ENCODE measurements at regions not wholly inside any gene's neighbourhood (a gene's known extent, or its start where the extent isn't known, plus 50 kb on each side); places are given as distances from the start of the nearest gene placed in this dataset.

GRCh38 chr20:53848304-53848703 lies 222.1 kb downstream of the BCAS1 start:
- POLR2A ChIA-PET = no interaction called here
- H3K4me1 Mint-ChIP-seq = peaks cover 58% of the 10 kb centered on the region
- H3K9me3 Mint-ChIP-seq = peaks cover 2% of the 10 kb centered on the region
- peak overlapping the region; percentile 5 for H3K27ac Mint-ChIP-seq
- no peaks in the 10 kb centered on the region for H3K27me3 Mint-ChIP-seq
- H3K36me3 Mint-ChIP-seq (ENCODE audit: low read depth) = peaks cover 6% of the 10 kb centered on the region
- DNase-seq = no peak
- H3K4me3 Mint-ChIP-seq = no peak overlapping the region
- CTCF ChIA-PET = interaction anchor here (0.6 to 1.1 kb wide), 6 partner anchors 9 to 301 kb away, joined by 3 to 4 read pairs (median 3); no protein-coding TSS in a partner anchor

- Mint-ChIP-seq H3K27me3 (no peaks in the 10 kb centered on the region), H3K9me3 (peaks cover 2% of the 10 kb centered on the region), H3K4me3 (no peak overlapping the region), H3K27ac (peak overlapping the region; percentile 4), H3K36me3 (ENCODE audit: low read depth) (peaks cover 8% of the 10 kb centered on the region), H3K4me1 (peaks cover 60% of the 10 kb centered on the region)
- no peak for DNase-seq
- POLR2A ChIA-PET = no interaction called here
- CTCF ChIA-PET = interaction anchor here (0.6 to 2.4 kb wide), 5 partner anchors 8 to 300 kb away, joined by 3 to 7 read pairs (median 3); no protein-coding TSS in a partner anchor
Measured at GRCh38 chr20:53847837-53848170, 222.6 kb downstream of the BCAS1 start.

GRCh38 chr20:53847139-53847836 lies 223.1 kb downstream of the BCAS1 start:
- Mint-ChIP-seq H3K36me3 (ENCODE audit: low read depth) (peaks cover 12% of the 10 kb centered on the region), H3K27me3 (no peaks in the 10 kb centered on the region), H3K27ac (peak overlapping the region; percentile 84), H3K4me1 (peaks cover 65% of the 10 kb centered on the region), H3K4me3 (peak overlapping the region; percentile 43), H3K9me3 (peaks cover 2% of the 10 kb centered on the region)
- CTCF ChIA-PET = interaction anchor here (0.6 to 2.4 kb wide), 9 partner anchors 8 to 300 kb away, joined by 3 to 7 read pairs (median 3); no protein-coding TSS in a partner anchor
- POLR2A ChIA-PET = no interaction called here
- DNase-seq = peak; percentile 30

- Mint-ChIP-seq H3K27ac (no peak overlapping the region), H3K4me3 (no peak overlapping the region), H3K4me1 (peaks cover 70% of the 10 kb centered on the region), H3K27me3 (no peaks in the 10 kb centered on the region), H3K36me3 (ENCODE audit: low read depth) (peaks cover 12% of the 10 kb centered on the region), H3K9me3 (peaks cover 2% of the 10 kb centered on the region)
- POLR2A ChIA-PET = no interaction called here
- CTCF ChIA-PET = interaction anchor here (0.9 to 2.4 kb wide), 5 partner anchors 10 to 70 kb away, joined by 3 to 7 read pairs (median 4); no protein-coding TSS in a partner anchor
- DNase-seq = no peak
Measured at GRCh38 chr20:53846640-53847039, 223.8 kb downstream of the BCAS1 start.

- Mint-ChIP-seq H3K36me3 (ENCODE audit: low read depth) (peaks cover 12% of the 10 kb centered on the region), H3K27ac (peak overlapping the region; percentile 13), H3K9me3 (peaks cover 4% of the 10 kb centered on the region), H3K4me3 (no peak overlapping the region), H3K27me3 (no peaks in the 10 kb centered on the region), H3K4me1 (peaks cover 71% of the 10 kb centered on the region)
- CTCF ChIA-PET = interaction anchor here (0.6 to 2.4 kb wide), 4 partner anchors 9 to 143 kb away, joined by 3 to 7 read pairs (median 4); no protein-coding TSS in a partner anchor
- DNase-seq = no peak
- POLR2A ChIA-PET = no interaction called here
Measured at GRCh38 chr20:53845980-53846379, 224.4 kb downstream of the BCAS1 start.

- CTCF ChIA-PET = no interaction called here
- H3K9me3 Mint-ChIP-seq = peaks cover 11% of the 10 kb centered on the region
- no peaks in the 10 kb centered on the region for H3K27me3 Mint-ChIP-seq
- H3K27ac Mint-ChIP-seq = peak overlapping the region; percentile 1
- H3K4me1 Mint-ChIP-seq = peaks cover 86% of the 10 kb centered on the region
- no peak overlapping the region for H3K4me3 Mint-ChIP-seq
- POLR2A ChIA-PET = no interaction called here
- H3K36me3 Mint-ChIP-seq (ENCODE audit: low read depth) = peaks cover 10% of the 10 kb centered on the region
- no peak for DNase-seq
Measured at GRCh38 chr20:53844259-53844658, 226.1 kb downstream of the BCAS1 start.

GRCh38 chr20:53843645-53844044 lies 226.7 kb downstream of the BCAS1 start:
- H3K4me1 Mint-ChIP-seq = peaks cover 92% of the 10 kb centered on the region
- POLR2A ChIA-PET = no interaction called here
- peak overlapping the region; percentile 93 for H3K27ac Mint-ChIP-seq
- H3K36me3 Mint-ChIP-seq (ENCODE audit: low read depth) = peaks cover 11% of the 10 kb centered on the region
- no peak overlapping the region for H3K4me3 Mint-ChIP-seq
- DNase-seq = no peak
- CTCF ChIA-PET = interaction anchor here (0.6 to 1.9 kb wide), 8 partner anchors 9 to 754 kb away, joined by 3 to 7 read pairs (median 4); no protein-coding TSS in a partner anchor
- no peaks in the 10 kb centered on the region for H3K27me3 Mint-ChIP-seq
- H3K9me3 Mint-ChIP-seq = peaks cover 11% of the 10 kb centered on the region

GRCh38 chr20:53842301-53843099 lies 227.9 kb downstream of the BCAS1 start:
- DNase-seq = peak; percentile 50
- H3K4me1 Mint-ChIP-seq = peaks cover 89% of the 10 kb centered on the region
- CTCF ChIA-PET = interaction anchor here (0.5 to 1.9 kb wide), 5 partner anchors 15 to 73 kb away, joined by 3 to 7 read pairs (median 4); no protein-coding TSS in a partner anchor
- H3K36me3 Mint-ChIP-seq (ENCODE audit: low read depth) = peaks cover 13% of the 10 kb centered on the region
- POLR2A ChIA-PET = no interaction called here
- peak overlapping the region; percentile 4 for H3K4me3 Mint-ChIP-seq
- H3K9me3 Mint-ChIP-seq = peaks cover 14% of the 10 kb centered on the region
- no peaks in the 10 kb centered on the region for H3K27me3 Mint-ChIP-seq
- H3K27ac Mint-ChIP-seq = peak overlapping the region; percentile 93

- Mint-ChIP-seq H3K36me3 (ENCODE audit: low read depth) (peaks cover 13% of the 10 kb centered on the region), H3K9me3 (peaks cover 16% of the 10 kb centered on the region), H3K4me1 (peaks cover 84% of the 10 kb centered on the region), H3K27me3 (no peaks in the 10 kb centered on the region), H3K27ac (peak overlapping the region; percentile 93), H3K4me3 (no peak overlapping the region)
- ChIA-PET POLR2A (no interaction called here), CTCF (no interaction called here)
- no peak for DNase-seq
Measured at GRCh38 chr20:53841741-53842140, 228.7 kb downstream of the BCAS1 start.

- Mint-ChIP-seq H3K4me3 (no peak overlapping the region), H3K9me3 (peaks cover 16% of the 10 kb centered on the region), H3K4me1 (peaks cover 77% of the 10 kb centered on the region), H3K36me3 (ENCODE audit: low read depth) (peaks cover 13% of the 10 kb centered on the region), H3K27me3 (no peaks in the 10 kb centered on the region), H3K27ac (peak overlapping the region; percentile 93)
- ChIA-PET POLR2A (interaction anchor here (0.6 kb wide), 1 partner anchor 75 kb away, joined by 3 read pairs; no protein-coding TSS in a partner anchor), CTCF (interaction anchor here (0.8 to 1.8 kb wide), 6 partner anchors 10 to 259 kb away, joined by 3 to 7 read pairs (median 4); no protein-coding TSS in a partner anchor)
- no peak for DNase-seq
Measured at GRCh38 chr20:53840532-53840931, 229.9 kb downstream of the BCAS1 start.

- Mint-ChIP-seq H3K4me1 (peaks cover 77% of the 10 kb centered on the region), H3K9me3 (peaks cover 14% of the 10 kb centered on the region), H3K27ac (peak overlapping the region; percentile 93), H3K4me3 (peak overlapping the region; percentile 70), H3K27me3 (no peaks in the 10 kb centered on the region), H3K36me3 (ENCODE audit: low read depth) (peaks cover 17% of the 10 kb centered on the region)
- peak; percentile 82 for DNase-seq
- CTCF ChIA-PET = interaction anchor here (0.7 to 1.8 kb wide), 10 partner anchors 8 to 631 kb away, joined by 3 to 7 read pairs (median 3); no protein-coding TSS in a partner anchor
- POLR2A ChIA-PET = no interaction called here
Measured at GRCh38 chr20:53839423-53840176, 230.8 kb downstream of the BCAS1 start.

- Mint-ChIP-seq H3K36me3 (ENCODE audit: low read depth) (peaks cover 18% of the 10 kb centered on the region), H3K27ac (peak overlapping the region; percentile 93)
- POLR2A ChIA-PET = no interaction called here
Measured at GRCh38 chr20:53838311-53838868, 232.0 kb downstream of the BCAS1 start.

More at GRCh38 chr20:53838311-53838868, 232.0 kb downstream of the BCAS1 start:
- no peak overlapping the region for H3K4me3 Mint-ChIP-seq
- no peaks in the 10 kb centered on the region for H3K27me3 Mint-ChIP-seq
- peaks cover 76% of the 10 kb centered on the region for H3K4me1 Mint-ChIP-seq
- peaks cover 14% of the 10 kb centered on the region for H3K9me3 Mint-ChIP-seq
- CTCF ChIA-PET = no interaction called here
- no peak for DNase-seq

Data from activated CD4-positive, alpha-beta T cell treated with anti-CD3 and anti-CD28 coated beads, Interleukin-2, amount 10 ng/mL, durations not matched to agents 7 days and 5 days (primary cell).